ENCODE measurements at regions not wholly inside any gene's neighbourhood (a gene's known extent, or its start where the extent isn't known, plus 50 kb on each side); places are given as distances from the start of the nearest gene placed in this dataset.
A peak's percentile ranks its signal among the peaks of the same experiment; 100 is the strongest.

- no peak overlapping the region for H4K8ac ChIP-seq (ENCODE audit: low read depth, low read length)
- no peak overlapping the region for H3K4me2 ChIP-seq (ENCODE audit: low read length)
- H2BK5ac ChIP-seq (ENCODE audit: low read length), result no peak overlapping the region
- H3K27ac ChIP-seq (ENCODE audit: low read depth, low read length), result no peak overlapping the region
- no peak for DNase-seq
- H3K18ac ChIP-seq (ENCODE audit: low read length), result no peak overlapping the region
- no peak overlapping the region for H4K5ac ChIP-seq (ENCODE audit: low read length)
- no peak overlapping the region for H3K23ac ChIP-seq (ENCODE audit: low read length)
- no peak overlapping the region for H2AK5ac ChIP-seq (ENCODE audit: low read length)
- WGBS (ENCODE audit: extremely low coverage, insufficient coverage, low lambda C conversion rate), result no CpG with 5 or more reads among the region's 3 CpGs
- no peaks in the 10 kb centered on the region for H3K4me1 ChIP-seq (ENCODE audit: control insufficient read depth, low read depth, low read length)
- no peak overlapping the region for H2BK15ac ChIP-seq (replicated peaks; ENCODE audit: low read depth)
- H3K56ac ChIP-seq (ENCODE audit: low read length), result no peak overlapping the region
- H3K27me3 ChIP-seq (ENCODE audit: insufficient read depth, low read length, poor library complexity), result no peaks in the 10 kb centered on the region
- no peaks in the 10 kb centered on the region for H3K36me3 ChIP-seq (ENCODE audit: control insufficient read depth, insufficient read depth, low read length)
- H3K79me2 ChIP-seq (ENCODE audit: control insufficient read depth, insufficient read depth, low read length), result no peaks in the 10 kb centered on the region
- no peaks in the 10 kb centered on the region for H3K79me1 ChIP-seq (ENCODE audit: low read length)
- no peak overlapping the region for H3K4me3 ChIP-seq (ENCODE audit: low read length)
- H3K9ac ChIP-seq (ENCODE audit: low read length), result no peak overlapping the region
- no peak overlapping the region for H2BK120ac ChIP-seq (ENCODE audit: low read depth, low read length)
- no peak overlapping the region for H3K4ac ChIP-seq (ENCODE audit: low read depth, low read length)
These were observed 80.4 kb downstream of the CTAGE1 start for GRCh38 chr18:22337306-22337705.

- Histone ChIP-seq H3K4me3 (ENCODE audit: low read length) (no peak overlapping the region), H3K4me1 (ENCODE audit: control insufficient read depth, low read depth, low read length) (no peaks in the 10 kb centered on the region), H2BK15ac (replicated peaks; ENCODE audit: low read depth) (no peak overlapping the region), H3K9ac (ENCODE audit: low read length) (no peak overlapping the region), H2BK120ac (ENCODE audit: low read depth, low read length) (no peak overlapping the region), H2BK5ac (ENCODE audit: low read length) (no peak overlapping the region), H3K56ac (ENCODE audit: low read length) (no peak overlapping the region), H3K79me2 (ENCODE audit: control insufficient read depth, insufficient read depth, low read length) (no peaks in the 10 kb centered on the region), H3K36me3 (ENCODE audit: control insufficient read depth, insufficient read depth, low read length) (no peaks in the 10 kb centered on the region), H2AK5ac (ENCODE audit: low read length) (no peak overlapping the region), H3K27me3 (ENCODE audit: insufficient read depth, low read length, poor library complexity) (no peaks in the 10 kb centered on the region), H3K23ac (ENCODE audit: low read length) (no peak overlapping the region), H4K8ac (ENCODE audit: low read depth, low read length) (no peak overlapping the region), H3K27ac (ENCODE audit: low read depth, low read length) (no peak overlapping the region), H3K4ac (ENCODE audit: low read depth, low read length) (no peak overlapping the region), H3K79me1 (ENCODE audit: low read length) (no peaks in the 10 kb centered on the region), H4K5ac (ENCODE audit: low read length) (no peak overlapping the region), H3K4me2 (ENCODE audit: low read length) (no peak overlapping the region), H3K18ac (ENCODE audit: low read length) (no peak overlapping the region)
- no CpG with 5 or more reads among the region's 4 CpGs for WGBS (ENCODE audit: extremely low coverage, insufficient coverage, low lambda C conversion rate)
- no peak for DNase-seq
These were observed 81.3 kb downstream of the CTAGE1 start for GRCh38 chr18:22336406-22336805.

- Histone ChIP-seq H4K8ac (ENCODE audit: low read depth, low read length) (no peak overlapping the region), H3K27me3 (ENCODE audit: insufficient read depth, low read length, poor library complexity) (no peaks in the 10 kb centered on the region)
These were observed 82.0 kb downstream of the CTAGE1 start for GRCh38 chr18:22335731-22336198.

GRCh38 chr18:22334567-22334966 is 83.1 kb downstream of the CTAGE1 start:
- DNase-seq, result no peak
- no peaks in the 10 kb centered on the region for H3K4me1 ChIP-seq (ENCODE audit: control insufficient read depth, low read depth, low read length)
- no peak overlapping the region for H3K18ac ChIP-seq (ENCODE audit: low read length)
- H4K8ac ChIP-seq (ENCODE audit: low read depth, low read length), result no peak overlapping the region
- no CpG with 5 or more reads among the region's 5 CpGs for WGBS (ENCODE audit: extremely low coverage, insufficient coverage, low lambda C conversion rate)
- H3K23ac ChIP-seq (ENCODE audit: low read length), result no peak overlapping the region
- no peak overlapping the region for H3K4me3 ChIP-seq (ENCODE audit: low read length)
- H2AK5ac ChIP-seq (ENCODE audit: low read length), result no peak overlapping the region
- H2BK120ac ChIP-seq (ENCODE audit: low read depth, low read length), result no peak overlapping the region
- no peak overlapping the region for H3K4me2 ChIP-seq (ENCODE audit: low read length)
- H3K4ac ChIP-seq (ENCODE audit: low read depth, low read length), result no peak overlapping the region
- no peak overlapping the region for H4K5ac ChIP-seq (ENCODE audit: low read length)
- no peak overlapping the region for H2BK5ac ChIP-seq (ENCODE audit: low read length)
- H3K27me3 ChIP-seq (ENCODE audit: insufficient read depth, low read length, poor library complexity), result no peaks in the 10 kb centered on the region
- no peaks in the 10 kb centered on the region for H3K36me3 ChIP-seq (ENCODE audit: control insufficient read depth, insufficient read depth, low read length)
- no peak overlapping the region for H3K56ac ChIP-seq (ENCODE audit: low read length)
- H3K9ac ChIP-seq (ENCODE audit: low read length), result no peak overlapping the region
- no peak overlapping the region for H2BK15ac ChIP-seq (replicated peaks; ENCODE audit: low read depth)
- H3K79me2 ChIP-seq (ENCODE audit: control insufficient read depth, insufficient read depth, low read length), result no peaks in the 10 kb centered on the region
- H3K27ac ChIP-seq (ENCODE audit: low read depth, low read length), result no peak overlapping the region
- no peaks in the 10 kb centered on the region for H3K79me1 ChIP-seq (ENCODE audit: low read length)

More at GRCh38 chr18:22335731-22336198, 82.0 kb downstream of the CTAGE1 start:
- Histone ChIP-seq H2BK120ac (ENCODE audit: low read depth, low read length) (no peak overlapping the region), H3K4ac (ENCODE audit: low read depth, low read length) (no peak overlapping the region), H3K79me1 (ENCODE audit: low read length) (no peaks in the 10 kb centered on the region), H3K4me2 (ENCODE audit: low read length) (no peak overlapping the region), H3K18ac (ENCODE audit: low read length) (no peak overlapping the region), H3K9ac (ENCODE audit: low read length) (no peak overlapping the region), H3K36me3 (ENCODE audit: control insufficient read depth, insufficient read depth, low read length) (no peaks in the 10 kb centered on the region), H3K23ac (ENCODE audit: low read length) (no peak overlapping the region), H3K27ac (ENCODE audit: low read depth, low read length) (no peak overlapping the region), H3K79me2 (ENCODE audit: control insufficient read depth, insufficient read depth, low read length) (no peaks in the 10 kb centered on the region), H3K56ac (ENCODE audit: low read length) (no peak overlapping the region), H3K4me3 (ENCODE audit: low read length) (no peak overlapping the region), H2BK15ac (replicated peaks; ENCODE audit: low read depth) (no peak overlapping the region), H3K4me1 (ENCODE audit: control insufficient read depth, low read depth, low read length) (no peaks in the 10 kb centered on the region), H2BK5ac (ENCODE audit: low read length) (no peak overlapping the region), H4K5ac (ENCODE audit: low read length) (no peak overlapping the region), H2AK5ac (ENCODE audit: low read length) (no peak overlapping the region)
- no peak for DNase-seq
- no CpG with 5 or more reads among the region's 15 CpGs for WGBS (ENCODE audit: extremely low coverage, insufficient coverage, low lambda C conversion rate)

- Histone ChIP-seq H2AK5ac (ENCODE audit: low read length) (no peak overlapping the region), H3K79me2 (ENCODE audit: control insufficient read depth, insufficient read depth, low read length) (no peaks in the 10 kb centered on the region), H3K79me1 (ENCODE audit: low read length) (no peaks in the 10 kb centered on the region), H2BK5ac (ENCODE audit: low read length) (no peak overlapping the region), H4K5ac (ENCODE audit: low read length) (no peak overlapping the region), H3K4me1 (ENCODE audit: control insufficient read depth, low read depth, low read length) (no peaks in the 10 kb centered on the region), H3K27me3 (ENCODE audit: insufficient read depth, low read length, poor library complexity) (no peaks in the 10 kb centered on the region), H2BK120ac (ENCODE audit: low read depth, low read length) (no peak overlapping the region), H3K4me2 (ENCODE audit: low read length) (no peak overlapping the region), H3K27ac (ENCODE audit: low read depth, low read length) (no peak overlapping the region), H4K8ac (ENCODE audit: low read depth, low read length) (no peak overlapping the region), H3K4ac (ENCODE audit: low read depth, low read length) (no peak overlapping the region), H3K9ac (ENCODE audit: low read length) (no peak overlapping the region), H2BK15ac (replicated peaks; ENCODE audit: low read depth) (no peak overlapping the region), H3K4me3 (ENCODE audit: low read length) (no peak overlapping the region), H3K23ac (ENCODE audit: low read length) (no peak overlapping the region), H3K36me3 (ENCODE audit: control insufficient read depth, insufficient read depth, low read length) (no peaks in the 10 kb centered on the region), H3K56ac (ENCODE audit: low read length) (no peak overlapping the region), H3K18ac (ENCODE audit: low read length) (no peak overlapping the region)
- DNase-seq, result peak; percentile 91
- WGBS (ENCODE audit: extremely low coverage, insufficient coverage, low lambda C conversion rate), result no CpG with 5 or more reads among the region's 5 CpGs
These were observed 85.1 kb downstream of the CTAGE1 start for GRCh38 chr18:22332590-22332989.

- Histone ChIP-seq H3K9ac (ENCODE audit: low read length) (no peak overlapping the region), H3K4me3 (ENCODE audit: low read length) (no peak overlapping the region), H3K79me1 (ENCODE audit: low read length) (no peaks in the 10 kb centered on the region), H3K79me2 (ENCODE audit: control insufficient read depth, insufficient read depth, low read length) (no peaks in the 10 kb centered on the region), H3K27ac (ENCODE audit: low read depth, low read length) (no peak overlapping the region), H3K18ac (ENCODE audit: low read length) (no peak overlapping the region), H3K4ac (ENCODE audit: low read depth, low read length) (no peak overlapping the region), H2AK5ac (ENCODE audit: low read length) (no peak overlapping the region), H3K23ac (ENCODE audit: low read length) (no peak overlapping the region), H2BK15ac (replicated peaks; ENCODE audit: low read depth) (no peak overlapping the region), H3K36me3 (ENCODE audit: control insufficient read depth, insufficient read depth, low read length) (no peaks in the 10 kb centered on the region), H3K27me3 (ENCODE audit: insufficient read depth, low read length, poor library complexity) (no peaks in the 10 kb centered on the region), H3K4me1 (ENCODE audit: control insufficient read depth, low read depth, low read length) (no peaks in the 10 kb centered on the region), H2BK5ac (ENCODE audit: low read length) (no peak overlapping the region), H3K56ac (ENCODE audit: low read length) (no peak overlapping the region), H4K5ac (ENCODE audit: low read length) (no peak overlapping the region), H2BK120ac (ENCODE audit: low read depth, low read length) (no peak overlapping the region), H4K8ac (ENCODE audit: low read depth, low read length) (no peak overlapping the region), H3K4me2 (ENCODE audit: low read length) (no peak overlapping the region)
- no CpG with 5 or more reads among the region's 5 CpGs for WGBS (ENCODE audit: extremely low coverage, insufficient coverage, low lambda C conversion rate)
- no peak for DNase-seq
These were observed 87.2 kb downstream of the CTAGE1 start for GRCh38 chr18:22330508-22330907.

Measured in mesendoderm (in vitro differentiated cells).